GM12891 (cell line): ENCODE measurements at regions not wholly inside any gene's neighbourhood (a gene's known extent, or its start where the extent isn't known, plus 50 kb on each side); places are given as distances from the start of the nearest gene placed in this dataset.
"Not testable (repeated sequence)": the region's sequence is repeated elsewhere in the genome, so short reads cannot be mapped to it uniquely, and the experiment has no call there.

Experiments
- DNase-seq: peaks from one replicate; pipeline ENCODE4 v3.0.0; 2011; ENCODE audit warnings: low spot score; ENCODE audit not compliant: insufficient read length
- FAIRE-seq: peaks from 2 replicates; lab custom pipeline; 2011; peaks lifted over from hg19 to GRCh38; lab: Jason Lieb, UNC
- PAX5 ChIP-seq: IDR thresholded peaks from 2 replicates; pipeline ENCODE4 v1.6.1; 2011; ENCODE audit warnings: low read length, moderate library complexity, mild to moderate bottlenecking; ENCODE audit not compliant: insufficient read depth, severe bottlenecking
- POLR2A ChIP-seq: IDR thresholded peaks from 2 replicates; pipeline ENCODE4 v1.6.1; 2011; ENCODE audit warnings: low read depth, low read length, control low read depth
- POLR2AphosphoS5 ChIP-seq: IDR thresholded peaks from 2 replicates; pipeline ENCODE4 v1.6.1; 2011; ENCODE audit warnings: low read depth, low read length, control low read depth
- POU2F2 ChIP-seq: IDR thresholded peaks from 2 replicates; pipeline ENCODE4 v1.6.1; 2011; ENCODE audit warnings: low read depth, mild to moderate bottlenecking, control low read depth, low read length, moderate library complexity
- SPI1 ChIP-seq: IDR thresholded peaks from 2 replicates; pipeline ENCODE4 v1.6.1; 2011; ENCODE audit warnings: low read depth, low read length, control low read depth
- TAF1 ChIP-seq: IDR thresholded peaks from 2 replicates; pipeline ENCODE4 v1.6.1; 2011; ENCODE audit warnings: low read depth, low read length, control low read depth

GRCh38 chr6:153465050-153465449, 334.0 kb upstream of the RGS17 start:
- no peak for DNase-seq
- TF ChIP-seq SPI1 (no peak), PAX5 (no peak), TAF1 (no peak), POU2F2 (no peak), POLR2AphosphoS5 (no peak), POLR2A (no peak)
- FAIRE-seq = no peak

- no peak for TF ChIP-seq SPI1
- no peak for TF ChIP-seq POLR2A
- TF ChIP-seq POU2F2 = no peak
- DNase-seq = no peak
- no peak for FAIRE-seq
Measured at GRCh38 chr6:153449279-153449678, 318.2 kb upstream of the RGS17 start.

GRCh38 chr6:153442749-153443148, 311.7 kb upstream of the RGS17 start:
- not testable (repeated sequence) for DNase-seq, FAIRE-seq

GRCh38 chr6:153442096-153442495, 311.0 kb upstream of the RGS17 start:
- TF ChIP-seq SPI1 (no peak), TAF1 (no peak), POLR2AphosphoS5 (no peak), PAX5 (no peak), POLR2A (no peak), POU2F2 (no peak)
- DNase-seq (no peak), FAIRE-seq (no peak)

DNA sequence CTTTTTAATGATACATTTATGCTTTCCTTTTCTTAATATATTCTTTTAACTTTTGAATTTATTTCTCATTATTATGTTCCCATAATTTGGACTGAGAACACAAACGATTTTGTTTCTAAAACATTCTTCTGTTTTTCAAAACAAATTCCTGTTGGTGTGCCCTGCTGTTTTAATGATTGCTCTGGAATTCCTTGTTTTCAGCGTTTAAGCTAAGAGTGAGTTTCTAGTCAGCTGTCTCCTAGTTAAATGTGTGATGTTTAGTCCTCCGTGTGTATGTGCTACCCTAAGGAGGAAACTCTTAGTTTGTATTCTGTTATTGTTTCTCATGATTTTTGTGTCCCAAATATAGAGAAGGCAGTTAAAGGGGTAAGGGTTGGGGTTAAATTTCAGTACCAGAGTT, 306.1 kb upstream of the RGS17 start:
- DNase-seq (no peak), FAIRE-seq (no peak)
- no peak for TF ChIP-seq POLR2A
- TF ChIP-seq POU2F2 = no peak
- TF ChIP-seq PAX5 = no peak
- TF ChIP-seq SPI1 = no peak
- TF ChIP-seq POLR2AphosphoS5 = no peak
- TF ChIP-seq TAF1 = no peak

GRCh38 chr6:153436351-153436750, 305.3 kb upstream of the RGS17 start:
- DNase-seq (no peak), FAIRE-seq (no peak)
- TF ChIP-seq TAF1 (no peak), PAX5 (no peak), POLR2A (no peak), POU2F2 (no peak), POLR2AphosphoS5 (no peak), SPI1 (no peak)

GRCh38 chr6:153435787-153436186, 304.7 kb upstream of the RGS17 start:
- no peak for TF ChIP-seq SPI1
- TF ChIP-seq TAF1 = no peak
- TF ChIP-seq POLR2A = no peak
- TF ChIP-seq PAX5 = no peak
- TF ChIP-seq POU2F2 = no peak
- no peak for TF ChIP-seq POLR2AphosphoS5
- DNase-seq (no peak), FAIRE-seq (no peak)

GRCh38 chr6:153425536-153425935, 294.5 kb upstream of the RGS17 start:
- TF ChIP-seq PAX5 = no peak
- no peak for TF ChIP-seq SPI1
- TF ChIP-seq POLR2A = no peak
- no peak for TF ChIP-seq TAF1
- TF ChIP-seq POLR2AphosphoS5 = no peak
- TF ChIP-seq POU2F2 = no peak
- FAIRE-seq (no peak), DNase-seq (no peak)

DNA sequence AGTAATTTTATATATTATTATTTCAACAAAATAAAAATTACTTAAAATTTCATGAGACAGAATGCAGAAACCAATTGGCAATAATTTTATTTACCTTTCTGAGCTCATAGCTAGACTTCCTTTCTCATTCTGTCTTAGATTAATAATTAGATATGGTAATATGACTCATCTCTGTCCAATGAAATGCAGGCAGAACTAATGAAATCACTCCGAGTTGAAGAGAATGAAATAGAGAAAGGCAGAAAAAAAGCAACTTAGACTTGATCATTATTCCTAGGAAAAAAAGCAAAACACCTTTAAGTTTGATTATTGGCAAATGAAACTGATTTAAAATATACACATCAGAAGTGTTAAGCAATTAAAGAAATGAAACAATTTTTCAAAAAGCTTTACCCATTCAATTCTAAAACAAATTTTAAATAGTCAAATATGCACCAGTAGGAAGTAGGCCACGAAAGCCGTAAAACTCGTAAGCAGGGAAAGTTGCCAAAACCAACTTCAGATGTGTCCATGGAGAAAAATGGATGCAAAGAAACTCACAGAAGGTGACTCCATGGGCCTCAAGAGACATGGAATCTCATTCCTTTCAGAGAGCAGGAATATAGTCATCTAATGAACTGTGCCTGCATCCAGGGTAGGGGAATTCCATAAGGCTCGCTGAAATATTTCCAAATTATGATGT, 293.8 kb upstream of the RGS17 start:
- FAIRE-seq (no peak), DNase-seq (no peak)
- TF ChIP-seq SPI1 (no peak), TAF1 (no peak), POU2F2 (no peak), POLR2AphosphoS5 (no peak), PAX5 (no peak), POLR2A (no peak)

- FAIRE-seq = no peak
- TF ChIP-seq POLR2A (no peak), PAX5 (no peak), POU2F2 (no peak), TAF1 (no peak), POLR2AphosphoS5 (no peak), SPI1 (no peak)
Measured at GRCh38 chr6:153412519-153412918, 281.4 kb upstream of the RGS17 start.

GRCh38 chr6:153411070-153411648, 280.1 kb upstream of the RGS17 start:
- TF ChIP-seq TAF1 (no peak), SPI1 (no peak), POLR2AphosphoS5 (no peak), PAX5 (no peak), POLR2A (no peak), POU2F2 (no peak)
- DNase-seq (no peak), FAIRE-seq (no peak)

More at GRCh38 chr6:153412519-153412918, 281.4 kb upstream of the RGS17 start:
- DNase-seq = no peak
